Coronary artery (tissue), 2 donors: ENCODE measurements at regions not wholly inside any gene's neighbourhood (a gene's known extent, or its start where the extent isn't known, plus 50 kb on each side); places are given as distances from the start of the nearest gene placed in this dataset.

ENCODE experiments used
- DNase-seq: peaks from one replicate; pipeline ENCODE4 v3.0.0-alpha.2; 2017; ENCODE audit warnings: low spot score
- H3K27ac ChIP-seq, 2 donors: fragments of 200-600 bp; sonication (generic); one replicate each; pipeline ENCODE4 v1.5.1; 2016 to 2019
- H3K4me3 ChIP-seq: fragments of 200-600 bp; sonication (generic); 2 replicates; pipeline ENCODE4 v1.5.1; 2016; ENCODE audit warnings: mild to moderate bottlenecking, moderate library complexity
- TF ChIP-seq, protein P1 (sequence below): fragments of 200-600 bp; sonication (generic); IDR thresholded peaks from one replicate; pipeline ENCODE4 v1.5.1; 2019; ENCODE audit warnings: antibody characterized with exemption

DNA sequence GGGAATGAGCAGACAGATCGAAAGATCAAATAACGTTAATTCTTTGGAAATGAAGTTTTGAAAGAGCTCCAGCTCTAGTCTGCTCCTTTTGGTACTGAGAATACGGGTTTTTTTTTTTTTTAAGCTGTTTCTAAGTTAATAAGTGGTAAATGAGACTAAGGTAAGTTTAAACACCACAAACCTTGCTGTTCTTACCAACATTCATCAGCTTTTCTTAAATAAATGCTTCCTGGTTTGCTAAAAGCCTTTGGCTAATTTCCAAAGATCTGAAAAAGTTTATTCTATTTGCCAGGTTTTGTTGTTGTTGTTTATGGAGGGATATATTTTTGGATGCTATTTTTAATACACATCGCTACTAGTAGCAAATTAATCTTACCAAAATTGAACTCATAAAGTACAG lies 55.1 kb upstream of the STXBP5 start:
- Histone ChIP-seq H3K4me3 (no peak overlapping the region), H3K27ac (no peak overlapping the region)
- no peak for DNase-seq
- TF ChIP-seq, protein P1, sequence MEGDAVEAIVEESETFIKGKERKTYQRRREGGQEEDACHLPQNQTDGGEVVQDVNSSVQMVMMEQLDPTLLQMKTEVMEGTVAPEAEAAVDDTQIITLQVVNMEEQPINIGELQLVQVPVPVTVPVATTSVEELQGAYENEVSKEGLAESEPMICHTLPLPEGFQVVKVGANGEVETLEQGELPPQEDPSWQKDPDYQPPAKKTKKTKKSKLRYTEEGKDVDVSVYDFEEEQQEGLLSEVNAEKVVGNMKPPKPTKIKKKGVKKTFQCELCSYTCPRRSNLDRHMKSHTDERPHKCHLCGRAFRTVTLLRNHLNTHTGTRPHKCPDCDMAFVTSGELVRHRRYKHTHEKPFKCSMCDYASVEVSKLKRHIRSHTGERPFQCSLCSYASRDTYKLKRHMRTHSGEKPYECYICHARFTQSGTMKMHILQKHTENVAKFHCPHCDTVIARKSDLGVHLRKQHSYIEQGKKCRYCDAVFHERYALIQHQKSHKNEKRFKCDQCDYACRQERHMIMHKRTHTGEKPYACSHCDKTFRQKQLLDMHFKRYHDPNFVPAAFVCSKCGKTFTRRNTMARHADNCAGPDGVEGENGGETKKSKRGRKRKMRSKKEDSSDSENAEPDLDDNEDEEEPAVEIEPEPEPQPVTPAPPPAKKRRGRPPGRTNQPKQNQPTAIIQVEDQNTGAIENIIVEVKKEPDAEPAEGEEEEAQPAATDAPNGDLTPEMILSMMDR, result no peak

DNA sequence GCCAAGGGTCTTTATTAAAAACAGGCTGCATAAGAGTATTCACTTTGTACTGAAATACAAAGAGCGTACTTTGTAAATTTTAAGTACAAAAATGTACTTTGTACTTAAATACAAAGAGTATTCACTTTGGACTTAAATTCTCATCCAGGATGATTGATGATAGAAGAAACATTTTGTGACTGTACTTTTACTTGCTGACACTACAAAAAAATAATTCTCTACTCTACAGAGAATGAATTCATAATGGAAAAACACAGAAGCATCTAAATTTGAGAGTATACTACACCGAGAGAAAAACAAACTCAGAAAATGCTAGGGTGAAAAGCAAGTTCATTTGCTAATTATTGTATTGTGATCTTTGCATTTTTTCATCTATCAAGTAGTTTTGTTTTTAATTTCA lies 54.4 kb upstream of the STXBP5 start:
- TF ChIP-seq, protein P1, result no peak
- DNase-seq, result no peak
- H3K27ac ChIP-seq, result no peak overlapping the region
- no peak overlapping the region for H3K4me3 ChIP-seq

DNA sequence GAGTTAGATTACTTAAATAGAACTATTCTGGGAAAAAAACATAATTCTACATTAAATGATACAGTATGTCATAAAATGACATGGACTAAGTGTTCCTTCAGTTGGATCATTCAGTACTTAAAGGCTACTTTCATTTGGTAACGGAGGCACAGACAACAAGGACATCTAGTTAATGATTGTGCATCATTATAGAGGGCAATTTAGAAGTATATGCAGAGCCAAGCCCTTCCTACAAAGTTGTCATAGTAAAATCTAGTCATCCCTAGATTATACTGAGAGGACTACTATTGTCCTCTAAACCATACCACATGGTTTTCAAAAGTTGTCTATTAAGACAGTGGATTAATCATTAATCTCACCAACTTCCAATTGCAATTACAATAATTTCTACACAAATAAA lies 53.9 kb upstream of the STXBP5 start:
- DNase-seq, result no peak
- TF ChIP-seq, protein P1, result no peak
- no peak overlapping the region for H3K27ac ChIP-seq
- no peak overlapping the region for H3K4me3 ChIP-seq
